Suppressor macrophage treated with lipopolysaccharide for 1 hour (primary cell): ENCODE measurements at regions not wholly inside any gene's neighbourhood (a gene's known extent, or its start where the extent isn't known, plus 50 kb on each side); places are given as distances from the start of the nearest gene placed in this dataset.
"Not testable (repeated sequence)": the region's sequence is repeated elsewhere in the genome, so short reads cannot be mapped to it uniquely, and the experiment has no call there.

Experiments
- DNase-seq, 3 donors: peaks; one replicate each; pipeline ENCODE4 v3.0.0-alpha.2; 2020 to 2022

DNA sequence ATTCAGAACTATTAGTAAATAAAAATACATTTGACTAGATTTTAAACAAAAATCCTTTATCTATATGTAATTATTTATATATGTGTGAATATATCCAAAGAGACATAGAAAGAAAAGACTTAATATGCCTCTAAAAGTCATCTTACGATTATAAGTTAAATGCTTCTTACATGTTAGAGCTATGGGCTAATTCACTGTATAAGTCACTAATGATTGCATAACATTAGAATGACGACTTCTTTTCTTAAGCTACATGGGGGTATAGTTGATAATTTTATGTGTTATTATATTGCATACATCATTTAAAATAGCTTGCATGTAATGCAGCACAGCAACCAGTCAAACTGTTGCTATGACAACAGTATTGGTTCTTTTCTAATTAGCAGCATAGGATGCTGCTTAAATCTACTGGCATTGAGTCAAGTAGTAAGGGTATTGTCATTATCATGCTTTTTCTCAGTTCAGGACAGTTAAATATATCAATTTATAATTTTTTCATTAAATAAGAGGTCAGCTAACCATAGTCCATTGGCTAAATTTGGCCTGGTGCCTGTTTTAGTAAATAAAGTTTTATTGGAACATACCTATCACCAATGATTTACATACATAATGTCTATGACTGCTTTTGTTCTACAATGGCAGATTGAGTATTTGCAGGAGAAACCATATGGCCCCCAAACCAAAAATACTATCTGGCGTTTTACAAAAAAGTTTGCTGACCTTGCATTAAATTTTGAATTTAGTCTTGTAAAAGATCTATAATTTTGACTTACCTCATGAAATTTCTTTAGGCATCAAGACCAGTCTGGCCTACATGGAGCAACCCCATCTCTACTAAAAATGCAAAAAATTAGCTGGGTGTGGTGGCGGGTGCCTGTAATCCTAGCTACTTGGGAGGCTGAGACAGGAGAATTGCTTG lies 207.7 kb upstream of the ZSWIM2 start:
- DNase-seq: no peak

GRCh38 chr2:187055463-187055862 lies 206.5 kb upstream of the ZSWIM2 start:
- peak in 2 of 3 donors; percentile 17 to 30 for DNase-seq

DNA sequence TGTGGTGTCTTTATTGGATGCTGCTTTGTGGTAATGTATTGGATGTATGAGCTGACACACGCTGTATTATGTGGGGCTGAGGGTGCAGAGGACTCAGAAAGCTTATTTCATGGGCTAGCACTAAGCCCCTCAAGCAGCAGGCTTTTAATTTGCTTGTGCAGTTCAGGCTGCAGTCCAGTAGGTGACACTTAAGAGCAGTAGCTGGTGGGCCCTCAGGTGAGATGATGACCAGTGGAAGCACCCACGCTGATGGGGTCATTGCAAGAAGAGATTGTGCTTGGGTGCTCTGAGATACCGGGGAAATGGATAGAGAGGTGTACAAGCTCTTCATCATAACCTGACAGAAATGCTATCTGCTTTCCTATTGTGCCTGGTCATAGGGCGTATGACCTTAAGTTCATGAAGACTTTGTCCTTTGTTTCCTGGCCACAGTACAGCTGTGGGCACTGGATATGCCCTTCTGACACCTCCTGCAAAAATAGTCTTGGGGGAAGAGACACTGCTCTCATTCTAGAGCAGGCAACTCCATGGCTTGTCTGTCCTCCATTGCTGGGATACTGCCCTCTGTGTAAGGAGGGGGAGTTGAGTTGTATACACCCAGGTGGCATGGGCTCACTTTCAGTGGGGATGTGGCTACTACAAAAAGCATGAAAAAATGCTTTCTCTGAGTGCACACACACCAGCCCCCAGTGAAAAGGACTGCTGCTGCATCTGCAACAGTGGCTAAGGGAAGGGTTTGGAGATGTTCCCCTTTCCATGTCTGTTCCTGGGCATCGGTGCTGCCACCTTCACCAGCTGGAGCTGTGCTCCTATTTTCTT lies 205.7 kb upstream of the ZSWIM2 start:
- DNase-seq: no peak

DNA sequence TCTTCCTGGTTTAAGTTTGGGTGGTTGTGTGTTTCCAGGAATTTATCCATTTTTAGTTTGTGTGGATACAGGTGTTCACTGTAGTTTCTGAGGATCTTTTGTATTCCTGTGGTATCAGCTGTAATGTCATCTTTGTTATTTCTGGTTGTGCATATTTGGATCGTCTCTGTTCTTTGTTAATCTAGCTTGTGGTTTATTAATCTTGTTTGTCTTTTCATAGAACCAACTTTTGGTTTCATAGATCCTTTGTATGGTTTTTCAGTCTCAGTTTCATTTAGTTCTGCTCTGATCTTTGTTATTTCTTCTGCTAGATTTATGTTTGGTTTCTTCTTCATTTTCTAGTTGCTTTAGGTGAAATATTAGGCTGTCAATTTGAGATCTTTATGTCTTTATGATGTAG lies 202.4 kb upstream of the ZSWIM2 start:
- DNase-seq: no peak

GRCh38 chr2:187050409-187050998 lies 201.5 kb upstream of the ZSWIM2 start:
- peak; percentile 8 to 26 (median 10) for DNase-seq

GRCh38 chr2:187037310-187037709 lies 188.3 kb upstream of the ZSWIM2 start:
- DNase-seq: no peak

DNA sequence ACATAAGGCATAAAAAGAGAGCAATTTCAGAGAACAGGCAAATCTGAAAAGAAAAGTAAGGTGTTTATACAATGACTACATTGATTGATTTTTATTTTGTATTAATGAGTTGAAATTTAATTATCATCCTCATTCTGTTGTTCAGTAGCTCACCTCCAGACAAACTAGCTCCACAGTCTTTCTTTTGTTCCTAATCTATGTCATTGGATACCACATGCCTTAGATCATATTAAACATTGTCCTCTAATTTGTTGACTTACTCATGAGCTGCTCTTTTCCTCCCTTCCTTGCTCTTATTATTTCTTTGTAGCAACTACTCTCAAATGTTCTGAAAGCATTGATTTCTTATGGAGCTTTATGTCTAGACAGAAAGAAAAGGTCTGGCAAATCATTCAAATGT lies 185.5 kb upstream of the ZSWIM2 start:
- DNase-seq: no peak

- DNase-seq: no peak
Measured at GRCh38 chr2:187024739-187025138, 175.8 kb upstream of the ZSWIM2 start.

GRCh38 chr2:187023996-187024395 lies 175.0 kb upstream of the ZSWIM2 start:
- DNase-seq: not testable (repeated sequence)

GRCh38 chr2:187017438-187017837 lies 168.5 kb upstream of the ZSWIM2 start:
- DNase-seq: no peak

GRCh38 chr2:187013058-187013457 lies 164.1 kb upstream of the ZSWIM2 start:
- no peak for DNase-seq

DNA sequence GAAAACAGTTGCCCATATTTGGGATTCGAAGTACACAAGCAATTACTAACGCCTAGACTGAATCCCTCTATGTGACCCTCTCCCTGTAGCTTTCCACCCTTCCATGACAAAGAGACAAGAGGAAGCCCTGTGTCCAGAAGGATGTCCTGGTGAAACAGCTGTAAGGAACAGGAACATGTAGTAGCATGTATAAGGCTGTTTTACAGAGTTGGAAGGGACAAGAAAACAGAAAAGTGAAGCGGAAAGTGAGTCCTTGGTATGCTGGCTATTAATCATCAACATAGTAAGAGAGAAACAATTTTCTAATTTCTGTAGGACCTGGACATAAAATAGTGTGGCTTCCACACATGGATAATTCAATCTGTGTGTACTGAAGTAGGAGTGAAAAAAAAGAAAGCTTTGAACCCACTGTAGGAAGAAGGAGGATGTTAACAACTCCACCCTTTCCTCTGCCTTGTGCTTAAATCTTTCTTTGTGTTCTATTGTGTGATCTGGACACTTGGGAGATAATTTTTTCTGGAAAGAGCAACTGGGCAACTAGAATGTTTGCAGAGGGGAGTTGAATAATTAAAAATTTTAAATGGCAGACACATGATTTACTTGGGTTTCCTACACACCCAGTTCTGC lies 162.3 kb upstream of the ZSWIM2 start:
- DNase-seq: no peak

DNA sequence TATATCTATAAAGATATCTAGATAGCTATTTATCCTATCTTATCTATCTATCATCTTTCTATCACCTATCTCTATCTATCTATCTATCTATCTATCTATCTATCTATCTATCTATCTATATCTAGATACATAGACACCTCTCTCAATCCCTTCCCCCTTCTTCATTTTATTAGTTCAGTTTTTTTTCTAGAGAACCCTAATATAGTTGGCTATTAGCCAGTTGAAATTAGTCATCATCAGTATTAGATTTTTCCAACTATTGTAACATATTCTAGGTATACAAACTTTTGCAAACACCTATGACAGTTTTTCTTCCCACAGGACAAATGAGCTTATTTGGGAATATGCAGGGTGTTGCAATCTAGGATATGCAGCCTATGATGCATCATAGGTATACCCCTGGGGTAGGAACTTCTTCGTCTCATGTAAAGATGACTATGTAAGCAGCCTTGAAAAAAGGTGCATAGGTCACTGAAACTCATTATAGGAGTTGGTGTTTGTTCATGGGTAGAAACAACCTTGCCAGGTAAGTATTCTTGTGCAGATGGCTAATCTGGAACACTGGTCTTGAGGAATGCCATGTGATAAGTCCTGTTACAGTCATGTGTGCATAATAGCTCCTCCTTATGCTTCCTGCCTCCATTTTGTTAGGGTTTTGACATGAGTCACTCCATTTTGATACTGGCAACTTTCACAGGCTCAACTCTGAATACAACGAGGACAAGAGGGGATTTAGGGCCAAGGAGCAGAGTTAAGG lies 160.7 kb upstream of the ZSWIM2 start:
- DNase-seq: no peak

DNA sequence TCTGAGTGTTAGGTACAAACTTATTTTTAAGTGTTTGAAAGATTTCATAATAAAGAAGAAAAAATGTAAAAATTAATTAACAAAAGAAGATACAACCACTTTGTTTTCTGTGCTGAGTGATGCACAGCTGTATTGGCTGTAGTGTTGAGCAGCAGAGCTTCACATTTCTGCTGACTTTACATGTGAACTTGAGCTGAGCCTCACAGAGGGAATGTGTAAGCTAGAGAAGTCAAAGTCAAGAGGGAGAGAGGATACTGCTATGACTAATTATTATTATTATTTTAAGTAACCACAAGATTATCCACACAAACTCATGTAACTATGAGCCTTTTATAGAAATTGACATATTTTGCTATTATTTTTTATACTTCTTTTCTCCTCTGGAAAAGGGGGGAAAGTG lies 159.1 kb upstream of the ZSWIM2 start:
- DNase-seq: no peak

- DNase-seq: no peak
Measured at GRCh38 chr2:187003611-187004010, 154.6 kb upstream of the ZSWIM2 start.

GRCh38 chr2:187003038-187003554 lies 154.1 kb upstream of the ZSWIM2 start:
- DNase-seq: peak in 1 of 3 donors; percentile 3

DNA sequence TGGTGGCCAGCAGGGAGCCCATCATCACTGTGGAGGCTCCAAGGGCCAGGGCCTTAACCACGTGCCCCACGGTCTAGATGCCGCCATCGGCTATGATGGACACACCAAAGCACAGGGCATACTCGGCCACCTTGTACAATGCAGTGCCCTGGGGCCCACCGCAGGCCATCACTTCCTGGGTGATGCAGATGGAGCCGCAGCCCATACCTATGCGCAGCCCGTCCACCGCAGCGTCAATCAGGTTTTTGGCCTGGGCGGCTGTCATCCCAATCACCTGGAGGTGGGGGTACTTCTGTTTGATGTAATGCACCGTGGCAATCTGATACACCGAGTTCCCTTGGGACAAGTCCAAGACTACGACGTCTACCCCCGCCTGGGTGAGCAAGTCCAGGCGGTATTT lies 153.3 kb upstream of the ZSWIM2 start:
- DNase-seq: no peak

- no peak for DNase-seq
Measured at GRCh38 chr2:187001248-187001647, 152.3 kb upstream of the ZSWIM2 start.

DNA sequence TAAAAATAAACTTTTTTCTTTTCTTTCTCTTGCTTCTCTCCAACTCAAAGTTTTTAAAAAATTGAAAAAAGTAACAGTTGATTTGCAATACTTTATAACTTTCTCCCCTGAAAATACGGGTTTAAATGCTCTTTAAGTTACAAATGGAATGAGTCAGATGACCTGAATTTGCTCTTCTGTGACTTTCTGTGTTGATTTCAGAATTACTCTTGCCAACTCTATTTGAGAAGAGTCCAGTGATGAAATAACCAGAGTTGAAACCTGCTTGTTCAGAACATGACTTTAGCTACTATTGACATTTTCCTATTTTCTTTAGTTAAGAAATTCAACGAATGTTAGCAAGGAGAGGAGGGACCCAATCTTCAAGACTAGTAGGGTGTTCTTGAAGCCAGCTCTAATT lies 146.1 kb upstream of the ZSWIM2 start:
- DNase-seq: no peak

DNA sequence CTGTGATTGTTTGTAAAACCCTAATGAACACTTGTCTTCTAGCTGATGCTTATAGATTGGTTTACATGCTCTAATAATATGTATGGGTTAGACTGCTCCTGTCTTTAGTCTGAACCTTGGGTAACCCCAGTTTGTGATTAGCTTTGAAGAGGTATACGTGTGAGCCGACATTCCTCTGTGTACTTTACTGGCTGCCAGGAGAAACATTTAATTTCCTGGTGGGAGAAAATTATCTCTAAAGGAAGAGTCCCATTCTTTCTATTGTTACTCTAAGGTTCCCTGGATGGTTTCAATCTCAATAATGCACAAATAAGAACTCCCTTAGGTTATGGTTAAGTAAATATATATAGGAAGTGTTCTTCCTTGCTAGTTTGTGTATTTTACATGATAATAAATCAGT lies 143.6 kb upstream of the ZSWIM2 start:
- DNase-seq: no peak

DNA sequence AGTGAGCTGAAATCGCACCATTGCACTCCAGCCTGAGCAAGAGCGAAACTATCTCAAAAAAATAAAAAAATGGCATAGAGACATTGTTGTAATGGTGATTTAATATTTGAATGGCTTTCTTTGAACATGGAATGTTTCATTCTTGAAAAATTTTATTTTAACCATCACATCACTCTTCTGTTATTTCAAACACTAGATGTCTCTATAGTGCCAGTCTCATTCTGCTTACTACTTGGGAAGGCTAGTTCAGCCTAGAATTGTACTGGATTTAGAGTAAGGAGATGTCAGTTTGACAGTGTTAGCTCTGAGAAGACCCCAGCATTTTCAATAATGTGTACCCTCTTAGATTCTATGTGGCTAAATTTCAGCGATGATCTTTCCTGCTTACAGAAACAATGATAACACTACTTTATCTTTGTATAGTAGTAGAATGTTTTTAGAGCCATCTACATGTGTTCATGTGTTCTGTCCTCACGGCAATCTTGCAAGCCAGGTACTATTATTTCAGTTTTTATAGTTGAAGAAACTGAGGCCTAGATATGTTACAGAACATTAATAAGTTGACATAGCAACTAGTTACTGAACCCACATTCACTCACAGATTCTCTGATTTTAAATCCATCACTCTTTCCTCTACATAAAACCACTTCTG lies 142.9 kb upstream of the ZSWIM2 start:
- DNase-seq: no peak

- DNase-seq: no peak
Measured at GRCh38 chr2:186984966-186985365, 136.0 kb upstream of the ZSWIM2 start.
